ENCODE measurements at regions not wholly inside any gene's neighbourhood (a gene's known extent, or its start where the extent isn't known, plus 50 kb on each side); places are given as distances from the start of the nearest gene placed in this dataset.

- DNase-seq, result no peak
These were observed 88.8 kb upstream of the ZMIZ1 start for GRCh38 chr10:78979938-78980337.

GRCh38 chr10:78980354-78980753 lies 88.4 kb upstream of the ZMIZ1 start:
- DNase-seq, result no peak

GRCh38 chr10:78980815-78981214 lies 88.0 kb upstream of the ZMIZ1 start:
- no peak for DNase-seq

GRCh38 chr10:78981257-78981969 lies 87.4 kb upstream of the ZMIZ1 start:
- DNase-seq, result no peak

- DNase-seq, result no peak
These were observed 86.8 kb upstream of the ZMIZ1 start for GRCh38 chr10:78981970-78982281.

- no peak for DNase-seq
These were observed 86.0 kb upstream of the ZMIZ1 start for GRCh38 chr10:78982726-78983125.

- no peak for DNase-seq
These were observed 85.2 kb upstream of the ZMIZ1 start for GRCh38 chr10:78983608-78984007.

GRCh38 chr10:78985973-78986818 lies 82.6 kb upstream of the ZMIZ1 start:
- no peak for DNase-seq

GRCh38 chr10:78991187-78991586 lies 77.6 kb upstream of the ZMIZ1 start:
- DNase-seq, result no peak

GRCh38 chr10:78992333-78992732 lies 76.4 kb upstream of the ZMIZ1 start:
- no peak for DNase-seq

GRCh38 chr10:78993261-78993945 lies 75.4 kb upstream of the ZMIZ1 start:
- DNase-seq, result no peak

- DNase-seq, result no peak
These were observed 72.6 kb upstream of the ZMIZ1 start for GRCh38 chr10:78995987-78996791.

GRCh38 chr10:78996792-78997129 lies 72.0 kb upstream of the ZMIZ1 start:
- DNase-seq, result no peak

GRCh38 chr10:78997635-78998618 lies 70.8 kb upstream of the ZMIZ1 start:
- no peak for DNase-seq

- no peak for DNase-seq
These were observed 67.5 kb upstream of the ZMIZ1 start for GRCh38 chr10:79001082-79001885.

- DNase-seq, result no peak
These were observed 66.4 kb upstream of the ZMIZ1 start for GRCh38 chr10:79002336-79002735.

GRCh38 chr10:79003183-79004100 lies 65.3 kb upstream of the ZMIZ1 start:
- no peak for DNase-seq

- DNase-seq, result no peak
These were observed 64.5 kb upstream of the ZMIZ1 start for GRCh38 chr10:79004311-79004710.

- no peak for DNase-seq
These were observed 63.5 kb upstream of the ZMIZ1 start for GRCh38 chr10:79005126-79005810.

All from effector CD4-positive, alpha-beta T cell (primary cell).